ENCODE measurements at regions not wholly inside any gene's neighbourhood (a gene's known extent, or its start where the extent isn't known, plus 50 kb on each side); places are given as distances from the start of the nearest gene placed in this dataset.

- Mint-ChIP-seq H3K9me3 (ENCODE audit: insufficient read depth) (peaks cover 3% of the 10 kb centered on the region), H3K27ac (no peak overlapping the region), H3K4me3 (no peak overlapping the region), H3K4me1 (ENCODE audit: low read depth) (no peaks in the 10 kb centered on the region), H3K36me3 (ENCODE audit: low read depth) (no peaks in the 10 kb centered on the region), H3K27me3 (ENCODE audit: low read depth) (no peaks in the 10 kb centered on the region)
- ATAC-seq (no peak), DNase-seq (no peak)
- ChIA-PET POLR2A (no interaction called here), CTCF (no interaction called here)
These were observed 846.4 kb downstream of the DCDC2C start for GRCh38 chr2:4549666-4550210.

- H3K4me1 Mint-ChIP-seq (ENCODE audit: low read depth), result no peaks in the 10 kb centered on the region
- no peaks in the 10 kb centered on the region for H3K36me3 Mint-ChIP-seq (ENCODE audit: low read depth)
- ATAC-seq, result no peak
- ChIA-PET POLR2A (no interaction called here), CTCF (no interaction called here)
- H3K27me3 Mint-ChIP-seq (ENCODE audit: low read depth), result no peaks in the 10 kb centered on the region
- DNase-seq, result no peak
- no peak overlapping the region for H3K27ac Mint-ChIP-seq
- peaks cover 12% of the 10 kb centered on the region for H3K9me3 Mint-ChIP-seq (ENCODE audit: insufficient read depth)
- no peak overlapping the region for H3K4me3 Mint-ChIP-seq
These were observed 848.5 kb downstream of the DCDC2C start for GRCh38 chr2:4551691-4552474.

GRCh38 chr2:4553241-4553640 lies 849.9 kb downstream of the DCDC2C start:
- ChIA-PET CTCF (no interaction called here), POLR2A (no interaction called here)
- ATAC-seq, result no peak
- DNase-seq, result no peak
- H3K27me3 Mint-ChIP-seq (ENCODE audit: low read depth), result no peaks in the 10 kb centered on the region
- H3K9me3 Mint-ChIP-seq (ENCODE audit: insufficient read depth), result peaks cover 17% of the 10 kb centered on the region
- no peaks in the 10 kb centered on the region for H3K4me1 Mint-ChIP-seq (ENCODE audit: low read depth)
- H3K36me3 Mint-ChIP-seq (ENCODE audit: low read depth), result no peaks in the 10 kb centered on the region
- H3K4me3 Mint-ChIP-seq, result no peak overlapping the region
- no peak overlapping the region for H3K27ac Mint-ChIP-seq

GRCh38 chr2:4556135-4556896 lies 852.9 kb downstream of the DCDC2C start:
- H3K4me1 Mint-ChIP-seq (ENCODE audit: low read depth), result no peaks in the 10 kb centered on the region
- DNase-seq, result no peak
- CTCF ChIA-PET, result no interaction called here
- POLR2A ChIA-PET, result no interaction called here
- H3K27ac Mint-ChIP-seq, result no peak overlapping the region
- ATAC-seq, result no peak
- H3K27me3 Mint-ChIP-seq (ENCODE audit: low read depth), result no peaks in the 10 kb centered on the region
- no peak overlapping the region for H3K4me3 Mint-ChIP-seq
- H3K36me3 Mint-ChIP-seq (ENCODE audit: low read depth), result no peaks in the 10 kb centered on the region
- peaks cover 18% of the 10 kb centered on the region for H3K9me3 Mint-ChIP-seq (ENCODE audit: insufficient read depth)

GRCh38 chr2:4561196-4561595 lies 857.8 kb downstream of the DCDC2C start:
- Mint-ChIP-seq H3K4me3 (no peak overlapping the region), H3K36me3 (ENCODE audit: low read depth) (no peaks in the 10 kb centered on the region), H3K9me3 (ENCODE audit: insufficient read depth) (peaks cover 10% of the 10 kb centered on the region), H3K4me1 (ENCODE audit: low read depth) (no peaks in the 10 kb centered on the region), H3K27me3 (ENCODE audit: low read depth) (no peaks in the 10 kb centered on the region), H3K27ac (no peak overlapping the region)
- DNase-seq, result no peak
- POLR2A ChIA-PET, result no interaction called here
- CTCF ChIA-PET, result no interaction called here
- no peak for ATAC-seq

- POLR2A ChIA-PET, result no interaction called here
- Mint-ChIP-seq H3K27me3 (ENCODE audit: low read depth) (no peaks in the 10 kb centered on the region), H3K4me1 (ENCODE audit: low read depth) (no peaks in the 10 kb centered on the region), H3K4me3 (no peak overlapping the region), H3K9me3 (ENCODE audit: insufficient read depth) (peaks cover 6% of the 10 kb centered on the region), H3K36me3 (ENCODE audit: low read depth) (no peaks in the 10 kb centered on the region), H3K27ac (no peak overlapping the region)
- CTCF ChIA-PET, result no interaction called here
- DNase-seq (no peak), ATAC-seq (no peak)
These were observed 872.7 kb downstream of the DCDC2C start for GRCh38 chr2:4576075-4576474.

GRCh38 chr2:4579977-4580376 lies 876.6 kb downstream of the DCDC2C start:
- no peak overlapping the region for H3K4me3 Mint-ChIP-seq
- ATAC-seq (no peak), DNase-seq (no peak)
- CTCF ChIA-PET, result no interaction called here
- H3K36me3 Mint-ChIP-seq (ENCODE audit: low read depth), result no peaks in the 10 kb centered on the region
- no peak overlapping the region for H3K27ac Mint-ChIP-seq
- no peaks in the 10 kb centered on the region for H3K4me1 Mint-ChIP-seq (ENCODE audit: low read depth)
- H3K27me3 Mint-ChIP-seq (ENCODE audit: low read depth), result no peaks in the 10 kb centered on the region
- peaks cover 4% of the 10 kb centered on the region for H3K9me3 Mint-ChIP-seq (ENCODE audit: insufficient read depth)
- POLR2A ChIA-PET, result no interaction called here

- ChIA-PET CTCF (no interaction called here), POLR2A (no interaction called here)
- no peak overlapping the region for H3K4me3 Mint-ChIP-seq
- no peaks in the 10 kb centered on the region for H3K36me3 Mint-ChIP-seq (ENCODE audit: low read depth)
- no peak for ATAC-seq
- no peaks in the 10 kb centered on the region for H3K27me3 Mint-ChIP-seq (ENCODE audit: low read depth)
- no peak for DNase-seq
- no peaks in the 10 kb centered on the region for H3K4me1 Mint-ChIP-seq (ENCODE audit: low read depth)
- no peak overlapping the region for H3K27ac Mint-ChIP-seq
- H3K9me3 Mint-ChIP-seq (ENCODE audit: insufficient read depth), result peaks cover 4% of the 10 kb centered on the region
These were observed 881.8 kb downstream of the DCDC2C start for GRCh38 chr2:4585057-4585635.

- H3K36me3 Mint-ChIP-seq (ENCODE audit: low read depth), result no peaks in the 10 kb centered on the region
- POLR2A ChIA-PET, result no interaction called here
These were observed 885.2 kb downstream of the DCDC2C start for GRCh38 chr2:4588606-4589005.

GRCh38 chr2:4591261-4591660 lies 887.9 kb downstream of the DCDC2C start:
- Mint-ChIP-seq H3K4me3 (no peak overlapping the region), H3K4me1 (ENCODE audit: low read depth) (no peaks in the 10 kb centered on the region), H3K36me3 (ENCODE audit: low read depth) (no peaks in the 10 kb centered on the region), H3K9me3 (ENCODE audit: insufficient read depth) (peaks cover 5% of the 10 kb centered on the region), H3K27ac (no peak overlapping the region), H3K27me3 (ENCODE audit: low read depth) (no peaks in the 10 kb centered on the region)
- ChIA-PET POLR2A (no interaction called here), CTCF (no interaction called here)
- ATAC-seq, result no peak
- DNase-seq, result no peak

More at GRCh38 chr2:4588606-4589005, 885.2 kb downstream of the DCDC2C start:
- Mint-ChIP-seq H3K4me3 (no peak overlapping the region), H3K27me3 (ENCODE audit: low read depth) (no peaks in the 10 kb centered on the region), H3K4me1 (ENCODE audit: low read depth) (no peaks in the 10 kb centered on the region), H3K27ac (no peak overlapping the region), H3K9me3 (ENCODE audit: insufficient read depth) (no peaks in the 10 kb centered on the region)
- ATAC-seq (no peak), DNase-seq (no peak)
- CTCF ChIA-PET, result no interaction called here

GRCh38 chr2:4597400-4597799 lies 894.0 kb downstream of the DCDC2C start:
- Mint-ChIP-seq H3K4me3 (no peak overlapping the region), H3K4me1 (ENCODE audit: low read depth) (no peaks in the 10 kb centered on the region), H3K36me3 (ENCODE audit: low read depth) (no peaks in the 10 kb centered on the region), H3K9me3 (ENCODE audit: insufficient read depth) (peaks cover 9% of the 10 kb centered on the region), H3K27me3 (ENCODE audit: low read depth) (no peaks in the 10 kb centered on the region), H3K27ac (no peak overlapping the region)
- ChIA-PET POLR2A (no interaction called here), CTCF (no interaction called here)
- DNase-seq (no peak), ATAC-seq (no peak)

GRCh38 chr2:4604767-4605166 lies 901.4 kb downstream of the DCDC2C start:
- Mint-ChIP-seq H3K27me3 (ENCODE audit: low read depth) (no peaks in the 10 kb centered on the region), H3K27ac (no peak overlapping the region), H3K9me3 (ENCODE audit: insufficient read depth) (peaks cover 17% of the 10 kb centered on the region), H3K36me3 (ENCODE audit: low read depth) (no peaks in the 10 kb centered on the region), H3K4me1 (ENCODE audit: low read depth) (no peaks in the 10 kb centered on the region), H3K4me3 (no peak overlapping the region)
- ChIA-PET CTCF (no interaction called here), POLR2A (no interaction called here)
- DNase-seq, result no peak
- ATAC-seq, result no peak
